Common myeloid progenitor, CD34-positive (primary cell): ENCODE measurements at regions not wholly inside any gene's neighbourhood (a gene's known extent, or its start where the extent isn't known, plus 50 kb on each side); places are given as distances from the start of the nearest gene placed in this dataset.

Source experiments
- CTCF ChIA-PET: fragments of 350-600 bp; sonication (Branson Sonifier 250); formaldehyde crosslinking; loops from one replicate; lab custom pipeline; 2021; ENCODE audit warnings: antibody characterized with exemption; lab: Charles Lee
- POLR2A ChIA-PET: fragments of 350-600 bp; sonication (Branson Sonifier 250); formaldehyde crosslinking; loops from one replicate; lab custom pipeline; 2021; ENCODE audit warnings: antibody characterized with exemption; lab: Charles Lee
- DNase-seq, 3 donors: peaks; one replicate each; pipeline versions ENCODE4 v3.0.0 to v3.0.0-alpha.2; 2013
- H3K27ac ChIP-seq, 2 experiments: 1 replicate in 1 of 2; 2 replicates in 1 of 2; pipeline ENCODE4 v1.7.0; 2013; ENCODE audit warnings: inconsistent platforms in 2 of 2, low read length in 2 of 2, mild to moderate bottlenecking in 2 of 2, low read depth in 1 of 2, moderate library complexity in 1 of 2; ENCODE audit not compliant: severe bottlenecking in 2 of 2, insufficient read depth in 1 of 2, poor library complexity in 1 of 2
- H3K27me3 ChIP-seq, 5 experiments: replicated peaks in 2 of 5; 1 replicate in 3 of 5; 2 replicates in 2 of 5; pipeline versions ENCODE4 v1.6.1 to v1.7.0; 2013; ENCODE audit warnings: low read length in 4 of 5, mild to moderate bottlenecking in 2 of 5, moderate library complexity in 2 of 5, inconsistent platforms in 1 of 5; ENCODE audit not compliant: insufficient read depth in 5 of 5, control insufficient read depth in 4 of 5
- H3K36me3 ChIP-seq, 4 experiments: 1 replicate in 2 of 4; 2 replicates in 2 of 4; pipeline versions ENCODE4 v1.6.1 to v1.7.0; 2013; ENCODE audit warnings: low read length in 3 of 4, control low read depth in 1 of 4, mild to moderate bottlenecking in 1 of 4; ENCODE audit not compliant: control insufficient read depth in 4 of 4, insufficient read depth in 4 of 4
- H3K4me1 ChIP-seq, 4 experiments: 1 replicate in 3 of 4; 2 replicates in 1 of 4; pipeline versions ENCODE4 v1.6.1 to v1.7.1; 2013; ENCODE audit warnings: low read length in 3 of 4, mild to moderate bottlenecking in 3 of 4, control low read depth in 1 of 4, inconsistent platforms in 1 of 4, moderate library complexity in 1 of 4; ENCODE audit not compliant: control insufficient read depth in 4 of 4, insufficient read depth in 4 of 4; ENCODE audit errors: control extremely low read depth in 1 of 4
- H3K4me3 ChIP-seq, 7 experiments: 1 replicate in 4 of 7; 2 replicates in 3 of 7; pipeline versions ENCODE4 v1.5.1 to v1.7.0; 2013; ENCODE audit warnings: mild to moderate bottlenecking in 7 of 7, low read length in 6 of 7, moderate library complexity in 6 of 7, inconsistent platforms in 2 of 7, low read depth in 2 of 7, control low read depth in 1 of 7; ENCODE audit not compliant: insufficient read depth in 4 of 7, control insufficient read depth in 1 of 7; ENCODE audit errors: extremely low read depth in 1 of 7
- H3K9me3 ChIP-seq, 5 experiments: 1 replicate in 4 of 5; 2 replicates in 1 of 5; pipeline versions ENCODE4 v1.6.1 to v1.7.1; 2013; ENCODE audit warnings: low read length in 4 of 5, mild to moderate bottlenecking in 2 of 5, inconsistent platforms in 1 of 5, low read depth in 1 of 5, moderate library complexity in 1 of 5; ENCODE audit not compliant: control insufficient read depth in 4 of 5, insufficient read depth in 2 of 5; ENCODE audit errors: control extremely low read depth in 1 of 5
- WGBS: methylation state at CpG from one replicate; pipeline ENCODE4 v1.1.5; 2013; ENCODE audit not compliant: insufficient coverage; 5-methylcytosine and 5-hydroxymethylcytosine counted together

- WGBS, result 89% methylated on average over 16 of the region's 25 CpGs
- CTCF ChIA-PET, result no interaction called here
- Histone ChIP-seq H3K4me1 (no peaks in the 10 kb centered on the region), H3K4me3 (no peak overlapping the region), H3K27me3 (peaks cover 0 to 4% (median 0%) of the 10 kb centered on the region in 5 experiments), H3K9me3 (no peaks in the 10 kb centered on the region), H3K36me3 (no peaks in the 10 kb centered on the region), H3K27ac (no peak overlapping the region)
- no peak for DNase-seq
- POLR2A ChIA-PET, result no interaction called here
These were observed 591.8 kb downstream of the TFAP2B start for GRCh38 chr6:51410453-51410852.

GRCh38 chr6:51411496-51412125 lies 592.9 kb downstream of the TFAP2B start:
- no peak for DNase-seq
- Histone ChIP-seq H3K36me3 (no peaks in the 10 kb centered on the region), H3K27ac (no peak overlapping the region), H3K9me3 (no peaks in the 10 kb centered on the region), H3K4me1 (no peaks in the 10 kb centered on the region), H3K4me3 (no peak overlapping the region), H3K27me3 (peaks cover 0 to 2% (median 0%) of the 10 kb centered on the region in 5 experiments)
- WGBS, result no CpG with 5 or more reads among the region's 4 CpGs
- CTCF ChIA-PET, result no interaction called here
- POLR2A ChIA-PET, result no interaction called here

DNA sequence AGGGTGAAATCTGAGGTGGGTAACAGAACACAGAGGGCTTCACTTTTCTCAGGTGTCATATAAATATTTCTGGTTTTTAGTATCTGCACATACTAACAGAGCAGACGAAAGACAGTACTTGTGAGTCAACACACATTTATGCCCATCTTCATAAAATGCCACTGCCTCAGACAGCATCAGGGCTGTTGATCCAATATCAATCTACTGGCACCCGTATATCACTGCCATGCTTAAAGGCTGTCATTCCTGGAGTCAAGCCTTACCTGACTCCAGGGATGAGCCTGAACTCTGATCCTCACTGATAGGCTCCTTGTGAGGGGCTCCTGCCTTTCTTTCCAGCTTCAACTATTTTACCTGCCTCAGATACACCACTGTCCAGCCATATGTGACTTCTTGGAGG lies 595.7 kb downstream of the TFAP2B start:
- POLR2A ChIA-PET, result no interaction called here
- H3K4me1 ChIP-seq, result no peaks in the 10 kb centered on the region
- WGBS, result 95% methylated on average over 2 of the region's 2 CpGs
- DNase-seq, result no peak
- no peaks in the 10 kb centered on the region for H3K36me3 ChIP-seq
- H3K9me3 ChIP-seq, result no peaks in the 10 kb centered on the region
- peaks cover 0 to 2% (median 0%) of the 10 kb centered on the region in 5 experiments for H3K27me3 ChIP-seq
- CTCF ChIA-PET, result no interaction called here
- no peak overlapping the region for H3K27ac ChIP-seq
- H3K4me3 ChIP-seq, result no peak overlapping the region

DNA sequence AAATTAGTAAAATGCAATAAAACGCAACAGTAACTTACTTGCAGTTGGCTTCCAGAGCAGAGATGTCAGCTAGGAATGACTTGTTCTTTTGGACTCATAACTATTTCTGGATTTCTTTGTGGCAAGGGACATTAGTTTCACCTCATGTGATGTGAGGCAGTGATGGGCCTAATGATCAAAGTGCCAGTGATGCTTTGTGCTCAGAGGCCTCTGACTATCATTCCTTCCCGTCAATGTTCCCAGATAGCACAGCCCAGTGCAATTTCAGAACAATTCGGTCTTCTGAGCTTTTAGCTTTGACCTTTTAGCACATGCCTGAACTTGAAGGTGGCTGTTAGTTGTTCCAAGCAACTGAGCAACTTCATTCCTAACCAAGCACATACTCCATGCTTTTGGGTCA lies 596.8 kb downstream of the TFAP2B start:
- WGBS, result 87% methylated on average over 3 of the region's 3 CpGs
- Histone ChIP-seq H3K4me1 (no peaks in the 10 kb centered on the region), H3K36me3 (no peaks in the 10 kb centered on the region), H3K27ac (no peak overlapping the region), H3K9me3 (no peaks in the 10 kb centered on the region), H3K27me3 (peaks cover 0 to 2% (median 0%) of the 10 kb centered on the region in 5 experiments), H3K4me3 (no peak overlapping the region)
- no peak for DNase-seq
- CTCF ChIA-PET, result no interaction called here
- POLR2A ChIA-PET, result no interaction called here

DNA sequence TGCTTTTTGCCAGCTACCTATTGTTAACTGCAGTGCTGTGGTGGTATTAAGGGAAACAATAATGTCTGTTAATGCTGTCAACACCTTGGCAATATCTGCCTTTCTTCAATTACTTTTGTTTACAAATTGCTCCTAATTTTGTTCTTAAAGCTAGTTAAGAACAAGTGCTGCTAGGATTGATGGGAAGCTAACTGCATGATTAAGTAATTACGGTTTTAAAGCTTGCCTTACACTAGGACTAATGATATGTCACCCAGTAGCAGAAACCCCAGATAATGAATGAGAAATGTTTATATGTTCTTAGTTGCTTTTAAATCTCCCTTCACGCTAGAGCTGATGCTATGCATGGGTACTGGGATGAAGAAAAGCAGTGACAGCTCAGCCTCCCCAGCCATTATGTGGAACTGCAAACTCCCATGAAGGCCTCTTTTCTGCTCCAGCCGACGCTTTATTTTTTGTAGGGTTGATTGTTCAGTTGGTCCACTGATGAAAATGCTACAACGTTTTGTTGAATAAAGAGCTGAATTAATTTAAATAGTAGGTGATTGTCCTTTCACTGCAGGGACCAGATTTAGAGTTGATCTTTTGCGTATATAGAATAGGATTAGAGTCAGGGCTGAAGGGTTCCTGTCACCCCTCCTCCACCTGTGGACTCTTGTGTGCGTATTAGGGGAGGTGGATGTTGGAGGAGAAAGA lies 610.5 kb downstream of the TFAP2B start:
- no peak overlapping the region for H3K27ac ChIP-seq
- no peak overlapping the region for H3K4me3 ChIP-seq
- POLR2A ChIA-PET, result no interaction called here
- no peaks in the 10 kb centered on the region for H3K4me1 ChIP-seq
- H3K9me3 ChIP-seq, result no peaks in the 10 kb centered on the region
- no peaks in the 10 kb centered on the region for H3K27me3 ChIP-seq
- H3K36me3 ChIP-seq, result no peaks in the 10 kb centered on the region
- CTCF ChIA-PET, result no interaction called here
- WGBS, result 100% methylated on average over 2 of the region's 7 CpGs
- no peak for DNase-seq

GRCh38 chr6:51430589-51430988 lies 611.9 kb downstream of the TFAP2B start:
- Histone ChIP-seq H3K27ac (no peak overlapping the region), H3K36me3 (no peaks in the 10 kb centered on the region), H3K4me1 (no peaks in the 10 kb centered on the region), H3K27me3 (no peaks in the 10 kb centered on the region), H3K9me3 (no peaks in the 10 kb centered on the region), H3K4me3 (no peak overlapping the region)
- ChIA-PET CTCF (no interaction called here), POLR2A (no interaction called here)
- DNase-seq, result no peak
- no CpG with 5 or more reads among the region's 2 CpGs for WGBS

DNA sequence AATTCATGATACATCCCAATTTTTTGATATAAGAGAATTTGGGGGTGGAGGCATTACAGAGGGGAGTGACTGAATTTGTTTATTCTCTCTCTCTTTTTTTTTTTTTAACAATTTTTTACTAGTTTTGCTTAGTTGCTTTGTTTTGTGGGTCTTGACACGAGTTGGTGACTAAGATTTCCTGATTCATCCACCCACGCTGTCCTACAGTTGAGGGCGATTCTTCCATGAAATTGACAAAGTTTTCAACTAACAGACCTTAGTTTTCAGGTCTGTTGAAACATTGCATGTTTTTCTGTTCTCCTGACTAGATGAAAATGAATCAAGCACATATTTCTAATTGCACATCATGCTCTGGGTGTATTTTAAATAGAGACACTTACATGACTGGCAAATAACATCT lies 613.8 kb downstream of the TFAP2B start:
- ChIA-PET CTCF (no interaction called here), POLR2A (no interaction called here)
- Histone ChIP-seq H3K4me3 (no peak overlapping the region), H3K36me3 (no peaks in the 10 kb centered on the region), H3K27ac (no peak overlapping the region), H3K4me1 (no peaks in the 10 kb centered on the region), H3K27me3 (no peaks in the 10 kb centered on the region), H3K9me3 (peaks cover 0 to 1% (median 0%) of the 10 kb centered on the region in 5 experiments)
- DNase-seq, result no peak
- 89% methylated on average over 3 of the region's 3 CpGs for WGBS
